Activated CD4-positive, alpha-beta T cell treated with anti-CD3 and anti-CD28 coated beads, Interleukin-2, amount 10 ng/mL, durations not matched to agents 24 days and 14 days (primary cell): ENCODE measurements at regions not wholly inside any gene's neighbourhood (a gene's known extent, or its start where the extent isn't known, plus 50 kb on each side); places are given as distances from the start of the nearest gene placed in this dataset.

ENCODE experiments used
- DNase-seq: peaks from one replicate; pipeline ENCODE4 v3.0.0; 2022
- H3K27ac Mint-ChIP-seq: one replicate; pipeline ENCODE4 v1.8.0; 2022; ENCODE audit warnings: mild to moderate bottlenecking, mixed read lengths
- H3K27me3 Mint-ChIP-seq: one replicate; pipeline ENCODE4 v1.8.0; 2022; ENCODE audit warnings: mixed read lengths
- H3K36me3 Mint-ChIP-seq: one replicate; pipeline ENCODE4 v1.8.0; 2022; ENCODE audit warnings: low read depth, mild to moderate bottlenecking, mixed read lengths
- H3K4me1 Mint-ChIP-seq: one replicate; pipeline ENCODE4 v1.8.0; 2021; ENCODE audit warnings: mixed read lengths
- H3K4me3 Mint-ChIP-seq: one replicate; pipeline ENCODE4 v1.8.0; 2022; ENCODE audit warnings: mild to moderate bottlenecking, moderate library complexity, mixed read lengths
- H3K9me3 Mint-ChIP-seq: one replicate; pipeline ENCODE4 v1.8.0; 2021; ENCODE audit warnings: mixed read lengths
- intact Hi-C: fragments of 100-400 bp; cut with micrococcal nuclease; formaldehyde crosslinking; loops from one replicate; pipeline ENCODE4 v1.15.1; 2023

DNA sequence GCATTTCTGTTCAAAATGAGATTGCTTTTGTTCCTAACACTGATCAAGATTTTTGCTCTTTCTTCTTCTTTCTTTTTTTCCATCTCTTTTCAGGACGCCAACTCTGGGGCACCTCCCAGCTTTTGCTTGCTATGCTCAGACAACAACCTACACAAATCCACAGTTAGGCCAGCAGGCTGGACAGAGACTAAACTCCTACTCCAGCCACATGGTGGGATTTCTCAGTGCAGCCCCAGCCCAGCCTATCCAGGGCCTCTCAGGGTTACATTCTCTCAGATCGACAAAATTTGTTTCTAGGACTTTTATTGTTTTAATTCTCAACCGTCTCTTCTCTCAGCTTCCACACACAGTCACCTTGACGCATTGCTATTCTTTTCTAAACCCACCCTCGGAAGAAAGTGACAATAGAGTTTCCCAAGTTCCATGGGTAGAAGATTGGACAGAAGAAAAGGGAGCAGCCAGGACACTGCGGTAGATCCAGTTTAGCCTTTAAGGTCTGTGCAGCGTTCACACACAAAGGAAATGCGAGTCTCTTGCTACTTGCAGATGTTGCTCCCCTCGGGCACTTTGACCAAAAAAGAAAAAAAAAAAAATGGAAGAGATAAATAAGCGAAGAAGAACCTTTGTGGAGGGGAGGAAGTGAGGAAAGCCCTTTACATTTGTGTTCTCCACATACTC lies 588.6 kb upstream of the GRAMD2B start:
- H3K36me3 Mint-ChIP-seq = no peaks in the 10 kb centered on the region
- H3K9me3 Mint-ChIP-seq = no peaks in the 10 kb centered on the region
- H3K27ac Mint-ChIP-seq = no peak overlapping the region
- H3K27me3 Mint-ChIP-seq = no peaks in the 10 kb centered on the region
- no peaks in the 10 kb centered on the region for H3K4me1 Mint-ChIP-seq
- no peak overlapping the region for H3K4me3 Mint-ChIP-seq
- intact Hi-C loops = no loop called here
- DNase-seq = no peak

DNA sequence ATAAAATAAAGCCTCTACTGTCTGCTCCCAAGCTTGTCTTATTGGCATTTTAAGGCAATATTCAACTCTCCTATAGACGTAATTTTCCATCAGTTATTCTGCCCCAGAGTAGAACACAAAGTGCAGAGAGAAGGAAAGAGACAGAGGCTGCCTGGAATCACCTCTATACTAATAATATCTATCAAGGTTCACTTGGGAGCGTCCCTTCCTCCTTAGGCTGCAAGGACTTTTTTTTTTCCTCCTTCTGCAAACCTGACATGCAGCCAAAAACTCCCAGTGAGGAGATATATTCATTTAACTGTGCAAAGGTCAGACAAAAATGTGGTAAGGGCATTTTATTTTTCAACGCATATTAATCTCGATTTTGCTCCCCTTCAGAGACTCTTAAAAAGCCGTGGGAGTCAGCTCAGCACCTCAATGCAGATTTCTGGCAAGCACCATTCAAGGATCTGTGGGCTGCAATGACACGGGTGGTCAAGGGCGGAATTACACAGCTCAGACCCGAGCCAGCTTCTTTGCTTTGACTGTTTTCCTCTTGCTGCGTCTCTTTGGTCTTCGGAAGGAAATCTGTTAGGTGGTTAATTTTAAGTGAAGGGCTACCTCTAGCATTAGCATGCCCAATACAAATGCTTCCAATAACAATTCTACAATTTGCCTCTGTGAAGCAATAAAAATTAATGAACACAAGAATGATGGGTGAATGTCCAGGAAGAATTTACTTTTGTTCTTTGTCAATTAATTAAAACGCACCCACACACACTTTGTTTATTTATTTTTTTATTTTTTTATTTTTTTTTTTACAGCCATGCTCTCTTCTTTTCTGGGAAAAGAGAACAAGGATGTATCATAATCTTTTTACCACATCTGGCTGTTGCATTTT lies 587.7 kb upstream of the GRAMD2B start:
- no peaks in the 10 kb centered on the region for H3K9me3 Mint-ChIP-seq
- no peaks in the 10 kb centered on the region for H3K4me1 Mint-ChIP-seq
- no peak overlapping the region for H3K4me3 Mint-ChIP-seq
- DNase-seq = no peak
- no peak overlapping the region for H3K27ac Mint-ChIP-seq
- H3K36me3 Mint-ChIP-seq = no peaks in the 10 kb centered on the region
- no peaks in the 10 kb centered on the region for H3K27me3 Mint-ChIP-seq
- intact Hi-C loops = no loop called here

GRCh38 chr5:125836256-125836655 lies 587.0 kb upstream of the GRAMD2B start:
- Mint-ChIP-seq H3K4me1 (no peaks in the 10 kb centered on the region), H3K27ac (no peak overlapping the region)
- intact Hi-C loops = no loop called here

DNA sequence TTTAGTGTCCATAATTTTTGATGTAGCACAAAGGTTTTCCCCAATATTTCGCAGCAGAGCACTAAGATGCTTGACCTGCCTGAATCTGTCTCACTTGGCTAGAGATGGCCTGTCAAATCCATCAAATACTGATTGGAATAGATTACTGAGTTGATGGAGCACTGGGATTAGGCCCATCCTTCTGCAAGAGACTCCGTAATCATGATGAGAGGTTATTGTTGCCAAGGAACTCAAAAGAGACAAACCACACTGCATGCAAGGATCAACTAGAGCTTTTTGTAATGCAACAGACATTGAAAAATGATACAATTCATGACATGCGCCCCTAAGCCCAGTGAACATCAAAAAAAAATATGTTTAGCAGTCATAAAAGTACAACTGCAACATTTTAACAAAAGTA lies 585.3 kb upstream of the GRAMD2B start:
- no peaks in the 10 kb centered on the region for H3K27me3 Mint-ChIP-seq
- H3K36me3 Mint-ChIP-seq = no peaks in the 10 kb centered on the region
- no peak for DNase-seq
- H3K27ac Mint-ChIP-seq = no peak overlapping the region
- intact Hi-C loops = no loop called here
- H3K9me3 Mint-ChIP-seq = peaks cover 5% of the 10 kb centered on the region
- H3K4me1 Mint-ChIP-seq = no peaks in the 10 kb centered on the region
- H3K4me3 Mint-ChIP-seq = no peak overlapping the region

More at GRCh38 chr5:125836256-125836655, 587.0 kb upstream of the GRAMD2B start:
- no peaks in the 10 kb centered on the region for H3K9me3 Mint-ChIP-seq
- H3K4me3 Mint-ChIP-seq = no peak overlapping the region
- no peaks in the 10 kb centered on the region for H3K27me3 Mint-ChIP-seq
- no peaks in the 10 kb centered on the region for H3K36me3 Mint-ChIP-seq
- DNase-seq = no peak

DNA sequence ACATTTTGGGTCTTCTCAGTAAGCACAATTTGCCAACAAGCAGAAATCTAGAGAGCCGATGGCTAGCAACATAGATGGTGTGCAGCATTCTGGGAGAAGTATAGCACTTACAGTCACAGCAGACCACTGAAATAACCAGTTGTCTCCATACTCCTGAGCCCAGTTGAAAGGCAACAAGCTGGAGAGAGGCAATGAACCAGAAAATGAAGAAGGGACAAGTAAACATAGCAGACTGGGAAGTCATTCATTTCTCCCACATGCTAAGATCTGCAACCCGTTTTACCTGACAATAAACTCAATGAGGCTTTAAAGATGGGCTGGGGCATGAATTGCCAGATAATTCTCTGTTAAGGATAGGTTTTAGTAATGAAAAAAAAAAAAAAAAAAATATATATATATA lies 575.6 kb upstream of the GRAMD2B start:
- H3K4me1 Mint-ChIP-seq = no peaks in the 10 kb centered on the region
- no peak overlapping the region for H3K4me3 Mint-ChIP-seq
- intact Hi-C loops = no loop called here
- H3K27me3 Mint-ChIP-seq = no peaks in the 10 kb centered on the region
- H3K36me3 Mint-ChIP-seq = no peaks in the 10 kb centered on the region
- DNase-seq = no peak
- no peak overlapping the region for H3K27ac Mint-ChIP-seq
- peaks cover 7% of the 10 kb centered on the region for H3K9me3 Mint-ChIP-seq

GRCh38 chr5:125848751-125849150 lies 574.5 kb upstream of the GRAMD2B start:
- Mint-ChIP-seq H3K36me3 (no peaks in the 10 kb centered on the region), H3K4me3 (no peak overlapping the region), H3K9me3 (peaks cover 7% of the 10 kb centered on the region), H3K4me1 (no peaks in the 10 kb centered on the region), H3K27me3 (no peaks in the 10 kb centered on the region), H3K27ac (no peak overlapping the region)
- intact Hi-C loops = no loop called here
- DNase-seq = no peak

- H3K4me3 Mint-ChIP-seq = no peak overlapping the region
- H3K9me3 Mint-ChIP-seq = peaks cover 3% of the 10 kb centered on the region
- no peaks in the 10 kb centered on the region for H3K27me3 Mint-ChIP-seq
- intact Hi-C loops = no loop called here
- no peaks in the 10 kb centered on the region for H3K4me1 Mint-ChIP-seq
- no peaks in the 10 kb centered on the region for H3K36me3 Mint-ChIP-seq
- DNase-seq = no peak
- H3K27ac Mint-ChIP-seq = no peak overlapping the region
Measured at GRCh38 chr5:125856949-125857348, 566.3 kb upstream of the GRAMD2B start.

GRCh38 chr5:125863579-125863978 lies 559.6 kb upstream of the GRAMD2B start:
- DNase-seq = no peak
- H3K27ac Mint-ChIP-seq = no peak overlapping the region
- intact Hi-C loops = no loop called here
- no peaks in the 10 kb centered on the region for H3K4me1 Mint-ChIP-seq
- H3K36me3 Mint-ChIP-seq = no peaks in the 10 kb centered on the region
- H3K9me3 Mint-ChIP-seq = no peaks in the 10 kb centered on the region
- H3K27me3 Mint-ChIP-seq = no peaks in the 10 kb centered on the region
- H3K4me3 Mint-ChIP-seq = no peak overlapping the region

GRCh38 chr5:125865166-125865815 lies 557.9 kb upstream of the GRAMD2B start:
- intact Hi-C loops = no loop called here
- Mint-ChIP-seq H3K4me1 (no peaks in the 10 kb centered on the region), H3K36me3 (no peaks in the 10 kb centered on the region), H3K27me3 (no peaks in the 10 kb centered on the region), H3K4me3 (no peak overlapping the region), H3K9me3 (no peaks in the 10 kb centered on the region), H3K27ac (no peak overlapping the region)
- no peak for DNase-seq

- Mint-ChIP-seq H3K27ac (no peak overlapping the region), H3K36me3 (no peaks in the 10 kb centered on the region), H3K4me3 (no peak overlapping the region), H3K9me3 (no peaks in the 10 kb centered on the region), H3K4me1 (no peaks in the 10 kb centered on the region), H3K27me3 (no peaks in the 10 kb centered on the region)
- no peak for DNase-seq
- intact Hi-C loops = no loop called here
Measured at GRCh38 chr5:125868036-125868435, 555.2 kb upstream of the GRAMD2B start.

GRCh38 chr5:125870256-125870655 lies 553.0 kb upstream of the GRAMD2B start:
- intact Hi-C loops = no loop called here
- no peaks in the 10 kb centered on the region for H3K27me3 Mint-ChIP-seq
- H3K9me3 Mint-ChIP-seq = no peaks in the 10 kb centered on the region
- H3K27ac Mint-ChIP-seq = no peak overlapping the region
- H3K4me3 Mint-ChIP-seq = no peak overlapping the region
- DNase-seq = no peak
- H3K4me1 Mint-ChIP-seq = no peaks in the 10 kb centered on the region
- no peaks in the 10 kb centered on the region for H3K36me3 Mint-ChIP-seq

GRCh38 chr5:125874057-125874456 lies 549.2 kb upstream of the GRAMD2B start:
- Mint-ChIP-seq H3K9me3 (no peaks in the 10 kb centered on the region), H3K4me3 (no peak overlapping the region), H3K27me3 (no peaks in the 10 kb centered on the region), H3K4me1 (no peaks in the 10 kb centered on the region), H3K36me3 (no peaks in the 10 kb centered on the region), H3K27ac (no peak overlapping the region)
- no peak for DNase-seq
- intact Hi-C loops = no loop called here

DNA sequence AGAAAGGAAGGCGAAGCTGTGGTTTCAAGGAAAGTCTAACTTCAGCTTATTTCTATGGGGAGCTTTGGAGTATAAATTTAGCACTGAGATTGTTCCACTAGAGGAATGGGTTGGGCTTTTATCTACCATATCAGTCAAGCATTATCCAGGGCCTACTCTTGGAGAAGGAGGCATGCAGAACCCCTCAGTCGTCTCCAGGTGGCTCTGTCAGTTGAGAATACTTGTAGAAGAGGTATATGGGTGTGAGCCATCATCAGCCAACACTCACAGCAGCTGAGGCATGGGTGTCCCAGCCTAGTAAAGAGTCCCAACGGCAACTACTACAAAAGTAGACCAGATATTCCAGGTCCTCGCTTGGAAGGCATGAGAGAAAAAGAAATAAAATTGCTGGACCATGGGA lies 548.5 kb upstream of the GRAMD2B start:
- no peak for DNase-seq
- Mint-ChIP-seq H3K27me3 (no peaks in the 10 kb centered on the region), H3K9me3 (no peaks in the 10 kb centered on the region), H3K36me3 (no peaks in the 10 kb centered on the region), H3K4me3 (no peak overlapping the region), H3K27ac (no peak overlapping the region), H3K4me1 (no peaks in the 10 kb centered on the region)
- intact Hi-C loops = no loop called here

GRCh38 chr5:125877248-125877647 lies 546.0 kb upstream of the GRAMD2B start:
- no peaks in the 10 kb centered on the region for H3K4me1 Mint-ChIP-seq
- H3K4me3 Mint-ChIP-seq = no peak overlapping the region
- intact Hi-C loops = no loop called here
- H3K9me3 Mint-ChIP-seq = no peaks in the 10 kb centered on the region
- H3K36me3 Mint-ChIP-seq = no peaks in the 10 kb centered on the region
- DNase-seq = no peak
- H3K27ac Mint-ChIP-seq = no peak overlapping the region
- H3K27me3 Mint-ChIP-seq = no peaks in the 10 kb centered on the region
